Type B pancreatic cell (in vitro differentiated cells): ENCODE measurements at regions not wholly inside any gene's neighbourhood (a gene's known extent, or its start where the extent isn't known, plus 50 kb on each side); places are given as distances from the start of the nearest gene placed in this dataset.

Source experiments
- DNase-seq: peaks from one replicate; pipeline ENCODE4 v3.0.0; 2021; ENCODE audit warnings: mixed read lengths; ENCODE audit not compliant: unreplicated experiment; ENCODE audit errors: extremely low spot score
- H3K27ac Mint-ChIP-seq: 2 replicates; pipeline ENCODE4 v1.8.0; 2021; ENCODE audit warnings: mild to moderate bottlenecking, mixed read lengths
- H3K27me3 Mint-ChIP-seq: 2 replicates; pipeline ENCODE4 v1.8.0; 2021; ENCODE audit warnings: mixed read lengths
- H3K36me3 Mint-ChIP-seq: 2 replicates; pipeline ENCODE4 v1.8.0; 2021; ENCODE audit warnings: mixed read lengths
- H3K4me1 Mint-ChIP-seq: one replicate; pipeline ENCODE4 v1.8.0; 2021; ENCODE audit warnings: mixed read lengths; ENCODE audit not compliant: unreplicated experiment
- H3K4me3 Mint-ChIP-seq: 2 replicates; pipeline ENCODE4 v1.8.0; 2021; ENCODE audit warnings: mild to moderate bottlenecking, mixed read lengths
- H3K9me3 Mint-ChIP-seq: 2 replicates; pipeline ENCODE4 v1.8.0; 2021; ENCODE audit warnings: mixed read lengths
- TF ChIP-seq, protein P1 (sequence below): fragments of 200-600 bp; sonication (generic); conservative IDR thresholded peaks from 2 replicates; pipeline ENCODE4 v1.5.0; 2021; ENCODE audit warnings: antibody characterized with exemption, mild to moderate bottlenecking

DNA sequence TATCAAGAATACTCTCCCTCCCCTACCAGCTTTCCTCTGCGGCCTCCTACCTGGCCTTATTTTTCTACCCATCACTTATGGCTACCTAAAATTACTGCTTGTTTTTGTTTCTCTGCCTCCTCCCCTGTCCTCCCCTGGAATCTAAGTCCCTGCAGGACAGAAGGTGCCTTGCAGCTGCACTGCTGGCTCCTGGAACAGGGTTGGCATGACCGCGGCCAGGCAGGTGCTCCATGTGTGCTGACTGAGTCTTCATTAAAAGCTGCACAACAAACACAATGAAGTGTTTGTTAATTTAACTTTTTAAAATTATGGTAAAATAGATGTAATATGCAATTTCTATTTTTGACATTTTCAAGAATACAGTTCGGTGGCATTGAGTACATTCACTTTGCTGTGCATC, 171.9 kb upstream of the FHL2 start:
- H3K4me3 Mint-ChIP-seq = no peak overlapping the region
- H3K4me1 Mint-ChIP-seq = peaks cover 8% of the 10 kb centered on the region
- H3K9me3 Mint-ChIP-seq = no peaks in the 10 kb centered on the region
- H3K27me3 Mint-ChIP-seq = peaks cover 26% of the 10 kb centered on the region
- no peak for DNase-seq
- TF ChIP-seq, protein P1, sequence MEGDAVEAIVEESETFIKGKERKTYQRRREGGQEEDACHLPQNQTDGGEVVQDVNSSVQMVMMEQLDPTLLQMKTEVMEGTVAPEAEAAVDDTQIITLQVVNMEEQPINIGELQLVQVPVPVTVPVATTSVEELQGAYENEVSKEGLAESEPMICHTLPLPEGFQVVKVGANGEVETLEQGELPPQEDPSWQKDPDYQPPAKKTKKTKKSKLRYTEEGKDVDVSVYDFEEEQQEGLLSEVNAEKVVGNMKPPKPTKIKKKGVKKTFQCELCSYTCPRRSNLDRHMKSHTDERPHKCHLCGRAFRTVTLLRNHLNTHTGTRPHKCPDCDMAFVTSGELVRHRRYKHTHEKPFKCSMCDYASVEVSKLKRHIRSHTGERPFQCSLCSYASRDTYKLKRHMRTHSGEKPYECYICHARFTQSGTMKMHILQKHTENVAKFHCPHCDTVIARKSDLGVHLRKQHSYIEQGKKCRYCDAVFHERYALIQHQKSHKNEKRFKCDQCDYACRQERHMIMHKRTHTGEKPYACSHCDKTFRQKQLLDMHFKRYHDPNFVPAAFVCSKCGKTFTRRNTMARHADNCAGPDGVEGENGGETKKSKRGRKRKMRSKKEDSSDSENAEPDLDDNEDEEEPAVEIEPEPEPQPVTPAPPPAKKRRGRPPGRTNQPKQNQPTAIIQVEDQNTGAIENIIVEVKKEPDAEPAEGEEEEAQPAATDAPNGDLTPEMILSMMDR = no peak
- no peak overlapping the region for H3K27ac Mint-ChIP-seq
- no peaks in the 10 kb centered on the region for H3K36me3 Mint-ChIP-seq

GRCh38 chr2:105570326-105570725, 171.5 kb upstream of the FHL2 start:
- Mint-ChIP-seq H3K9me3 (no peaks in the 10 kb centered on the region), H3K4me3 (no peak overlapping the region), H3K27me3 (peaks cover 22% of the 10 kb centered on the region), H3K36me3 (no peaks in the 10 kb centered on the region), H3K4me1 (peaks cover 4% of the 10 kb centered on the region), H3K27ac (no peak overlapping the region)
- DNase-seq = peak; percentile 47
- TF ChIP-seq, protein P1 = no peak

GRCh38 chr2:105569606-105570005, 170.8 kb upstream of the FHL2 start:
- H3K4me1 Mint-ChIP-seq = peaks cover 4% of the 10 kb centered on the region
- peak; percentile 58 for DNase-seq
- H3K27me3 Mint-ChIP-seq = peaks cover 22% of the 10 kb centered on the region
- no peak overlapping the region for H3K4me3 Mint-ChIP-seq
- TF ChIP-seq, protein P1 = no peak
- no peaks in the 10 kb centered on the region for H3K36me3 Mint-ChIP-seq
- H3K27ac Mint-ChIP-seq = no peak overlapping the region
- no peaks in the 10 kb centered on the region for H3K9me3 Mint-ChIP-seq

DNA sequence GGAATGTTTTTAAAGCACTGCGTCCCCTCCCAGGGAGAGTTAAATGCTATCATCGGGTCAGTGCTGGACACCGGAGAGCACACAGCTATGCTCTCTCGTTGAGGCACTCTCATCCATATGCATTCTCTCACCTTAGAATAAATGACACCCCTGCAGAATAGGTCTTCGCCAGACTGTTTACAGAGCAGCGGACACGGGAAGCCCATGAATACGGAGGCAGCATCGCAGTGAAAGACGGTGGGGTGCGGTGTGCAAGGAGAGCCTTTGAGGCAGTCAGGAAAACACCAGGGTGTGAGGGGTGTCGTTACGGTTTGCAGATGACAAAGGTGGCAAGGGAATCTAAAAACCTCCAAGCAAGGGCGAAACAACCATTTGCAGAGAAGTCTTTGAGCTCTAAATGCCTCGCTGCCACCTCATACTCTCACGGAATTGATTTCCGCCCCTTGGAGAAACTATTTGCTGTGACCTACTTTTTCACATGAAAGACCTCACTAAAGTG, 169.2 kb upstream of the FHL2 start:
- H3K4me1 Mint-ChIP-seq = peaks cover 4% of the 10 kb centered on the region
- H3K36me3 Mint-ChIP-seq = no peaks in the 10 kb centered on the region
- H3K27ac Mint-ChIP-seq = peak overlapping the region; percentile 48
- no peak overlapping the region for H3K4me3 Mint-ChIP-seq
- DNase-seq = peak; percentile 34
- no peaks in the 10 kb centered on the region for H3K9me3 Mint-ChIP-seq
- H3K27me3 Mint-ChIP-seq = peaks cover 22% of the 10 kb centered on the region
- TF ChIP-seq, protein P1 = no peak

DNA sequence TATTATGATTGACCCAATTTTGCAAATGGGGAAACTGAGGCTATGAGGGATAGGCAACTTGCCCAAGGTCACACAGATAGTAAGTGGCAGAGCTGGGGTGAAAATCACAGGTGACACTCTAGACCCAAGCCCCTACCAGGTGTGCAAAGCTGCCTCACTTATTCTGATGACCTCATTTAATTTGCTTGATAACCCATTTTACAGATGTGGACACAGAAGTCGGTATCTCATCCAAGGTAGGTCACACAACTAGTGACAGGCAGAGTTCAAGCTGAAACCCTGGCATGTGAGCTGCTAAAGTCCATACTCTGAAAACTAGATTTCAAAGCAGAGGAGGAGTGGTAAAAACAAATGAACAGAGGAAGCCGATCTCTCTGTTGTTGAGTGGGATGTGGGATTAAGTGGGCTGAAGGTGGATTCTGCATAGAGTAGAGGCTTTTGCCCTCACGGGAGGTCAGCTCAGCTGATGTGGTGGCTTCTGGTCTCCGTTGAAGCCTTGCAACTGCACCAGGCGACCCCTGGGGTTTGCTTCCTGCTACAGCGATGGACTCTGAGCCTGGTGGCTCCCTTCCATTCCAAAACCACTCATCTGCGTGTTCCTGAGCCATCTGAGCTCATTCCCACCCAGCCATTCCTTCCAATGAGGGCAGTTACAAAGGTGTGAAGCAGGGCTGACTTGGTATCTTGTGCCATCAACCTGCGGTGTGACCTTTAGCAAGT, 164.3 kb upstream of the FHL2 start:
- Mint-ChIP-seq H3K4me1 (peaks cover 4% of the 10 kb centered on the region), H3K27ac (no peak overlapping the region), H3K4me3 (no peak overlapping the region), H3K9me3 (no peaks in the 10 kb centered on the region), H3K36me3 (no peaks in the 10 kb centered on the region), H3K27me3 (peaks cover 22% of the 10 kb centered on the region)
- TF ChIP-seq, protein P1 = no peak
- no peak for DNase-seq
